ENCODE measurements at regions not wholly inside any gene's neighbourhood (a gene's known extent, or its start where the extent isn't known, plus 50 kb on each side); places are given as distances from the start of the nearest gene placed in this dataset.

DNA sequence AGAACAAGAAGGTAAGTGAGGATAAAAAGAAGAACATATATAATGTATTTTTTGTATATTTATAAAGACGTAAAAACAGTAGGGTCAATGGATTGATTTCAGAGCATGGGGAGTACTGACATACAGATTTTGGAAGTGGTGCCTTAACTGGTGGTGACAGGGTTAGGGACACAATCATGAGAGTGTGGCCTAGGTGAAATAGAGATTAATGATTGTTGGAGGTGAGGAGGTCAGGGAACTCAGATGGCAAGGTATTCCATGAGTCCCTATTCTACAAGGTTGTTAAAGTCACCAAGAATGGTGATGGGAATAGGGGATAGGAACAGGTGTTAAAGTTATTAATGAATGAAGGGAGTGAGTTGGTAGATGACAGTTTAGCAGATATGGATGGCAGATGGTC lies 210.8 kb downstream of the SEMA6A start:
- ChIA-PET POLR2A (no interaction called here), CTCF (no interaction called here)

DNA sequence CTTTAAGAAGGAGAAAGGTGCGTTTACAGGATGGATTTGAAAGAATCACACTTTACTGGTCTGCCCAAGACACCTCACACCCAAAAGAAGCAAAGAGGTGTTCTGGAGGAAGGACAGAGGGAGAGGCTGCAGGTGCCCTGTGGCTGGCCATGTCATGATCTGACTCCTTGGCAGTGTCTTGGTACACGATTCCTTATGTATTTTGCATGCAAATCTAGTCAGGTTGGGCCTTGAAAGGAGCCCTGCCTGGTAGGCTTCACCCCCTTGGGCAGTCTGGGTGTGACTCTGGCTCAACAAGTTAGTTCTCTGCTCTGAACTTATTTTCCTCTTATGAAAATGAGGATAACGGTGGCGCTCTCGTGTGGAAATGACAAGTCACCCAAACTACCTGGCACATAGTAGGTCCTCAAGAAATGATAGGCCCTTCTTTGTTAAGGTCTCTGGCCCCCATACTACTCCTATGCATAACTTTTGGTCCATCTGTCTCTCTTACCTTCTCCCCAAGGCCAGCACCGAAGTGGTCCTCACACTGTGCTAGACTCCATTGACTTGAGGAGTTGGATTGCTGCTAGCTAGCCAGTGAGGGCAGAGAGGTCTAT lies 212.5 kb downstream of the SEMA6A start:
- H4K20me1 ChIP-seq (ENCODE audit: insufficient read depth): no peaks in the 10 kb centered on the region
- no peaks in the 10 kb centered on the region for H3K9me3 ChIP-seq
- TF ChIP-seq FOSL2 (IDR thresholded peaks at IDR 0.05; ENCODE audit: borderline replicate concordance, low read depth): no peak
- ChIA-PET POLR2A (no interaction called here), CTCF (interaction anchor here (1.1 kb wide), 1 partner anchor 14 kb away, joined by 3 read pairs; no protein-coding TSS in a partner anchor)
- H3K4me1 ChIP-seq (ENCODE audit: control insufficient read depth in 1 of 2, insufficient read depth in 2 of 2, low read depth in 1 of 2, low read length in 1 of 2): peaks cover 0 to 14% of the 10 kb centered on the region in 2 experiments; a peak in 2 of 4 replicates
- no peaks in the 10 kb centered on the region for H3K27me3 ChIP-seq (ENCODE audit: insufficient read depth)
- H3K9ac ChIP-seq: no peak overlapping the region
- H3K4me2 ChIP-seq: no peak overlapping the region
- no peaks in the 10 kb centered on the region for H3F3A ChIP-seq (replicated peaks; ENCODE audit: insufficient read depth)
- no peak overlapping the region for H2AFZ ChIP-seq (ENCODE audit: low read depth)
- no peaks in the 10 kb centered on the region for H3K36me3 ChIP-seq (replicated peaks in 1 of 2; ENCODE audit: control insufficient read depth in 1 of 2, insufficient read depth in 2 of 2, low read length in 1 of 2)
- no peak for DNase-seq
- H3K9me2 ChIP-seq: no peaks in the 10 kb centered on the region
- H3K4me3 ChIP-seq (ENCODE audit: low read depth in 2 of 2, low read length in 1 of 2): no peak overlapping the region
- WGBS (ENCODE audit: low lambda C conversion rate): 86% methylated on average over 5 of the region's 6 CpGs
- H3K79me2 ChIP-seq (ENCODE audit: insufficient read depth): no peaks in the 10 kb centered on the region
- H3K27ac ChIP-seq (ENCODE audit: low read depth in 2 of 2, low read length in 1 of 2): no peak overlapping the region

More for the DNA sequence above, 210.8 kb downstream of the SEMA6A start:
- no peaks in the 10 kb centered on the region for H4K20me1 ChIP-seq (ENCODE audit: insufficient read depth)
- H3K27me3 ChIP-seq (ENCODE audit: insufficient read depth): no peaks in the 10 kb centered on the region
- no peak overlapping the region for H2AFZ ChIP-seq (ENCODE audit: low read depth)
- no peak overlapping the region for H3K4me3 ChIP-seq (ENCODE audit: low read depth in 2 of 2, low read length in 1 of 2)
- WGBS (ENCODE audit: low lambda C conversion rate): 96% methylated on average over 1 of the region's 1 CpG
- H3K9me2 ChIP-seq: no peaks in the 10 kb centered on the region
- H3K27ac ChIP-seq (ENCODE audit: low read depth in 2 of 2, low read length in 1 of 2): no peak overlapping the region
- TF ChIP-seq EZH2phosphoT487 (IDR thresholded peaks at IDR 0.05; ENCODE audit: borderline replicate concordance, low read depth) (no peak), NRF1 (IDR thresholded peaks at IDR 0.05; ENCODE audit: low read depth, low read length) (no peak), USF1 (IDR thresholded peaks at IDR 0.05; ENCODE audit: borderline replicate concordance, low read depth) (no peak), ZBTB33 (IDR thresholded peaks at IDR 0.05; ENCODE audit: borderline replicate concordance, low read depth) (no peak), TCF12 (IDR thresholded peaks at IDR 0.05) (no peak), MEF2A (IDR thresholded peaks at IDR 0.05; ENCODE audit: borderline replicate concordance, low read depth) (no peak), POLR2AphosphoS5 (IDR thresholded peaks at IDR 0.05; ENCODE audit: low read depth, low read length) (no peak), GATA2 (CRISPR knock-in tag; IDR thresholded peaks at IDR 0.05) (no peak), EP300 (IDR thresholded peaks at IDR 0.05; ENCODE audit: borderline replicate concordance in 1 of 2, low read depth in 1 of 2, low read length in 1 of 2) (no peak), NFIC (IDR thresholded peaks at IDR 0.05; ENCODE audit: borderline replicate concordance) (no peak), ELF1 (IDR thresholded peaks at IDR 0.05) (no peak), MXI1 (IDR thresholded peaks at IDR 0.05; ENCODE audit: low read depth, low read length) (no peak), SIN3A (IDR thresholded peaks at IDR 0.05; ENCODE audit: borderline replicate concordance, low read depth, low read length) (no peak), RAD21 (IDR thresholded peaks at IDR 0.05; ENCODE audit: low read length) (no peak), SMC3 (IDR thresholded peaks at IDR 0.05; ENCODE audit: low read depth, low read length) (no peak), JUND (IDR thresholded peaks at IDR 0.05) (no peak)
- TF ChIP-seq, protein P1, sequence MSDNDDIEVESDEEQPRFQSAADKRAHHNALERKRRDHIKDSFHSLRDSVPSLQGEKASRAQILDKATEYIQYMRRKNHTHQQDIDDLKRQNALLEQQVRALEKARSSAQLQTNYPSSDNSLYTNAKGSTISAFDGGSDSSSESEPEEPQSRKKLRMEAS (IDR thresholded peaks at IDR 0.05; ENCODE audit: low read depth): no peak
- no peaks in the 10 kb centered on the region for H3K79me2 ChIP-seq (ENCODE audit: insufficient read depth)
- no peak overlapping the region for H3K9ac ChIP-seq
- peaks cover 0 to 14% of the 10 kb centered on the region in 2 experiments; a peak in 2 of 4 replicates for H3K4me1 ChIP-seq (ENCODE audit: control insufficient read depth in 1 of 2, insufficient read depth in 2 of 2, low read depth in 1 of 2, low read length in 1 of 2)
- no peak for DNase-seq
- no peaks in the 10 kb centered on the region for H3F3A ChIP-seq (replicated peaks; ENCODE audit: insufficient read depth)
- H3K9me3 ChIP-seq: no peaks in the 10 kb centered on the region
- H3K36me3 ChIP-seq (replicated peaks in 1 of 2; ENCODE audit: control insufficient read depth in 1 of 2, insufficient read depth in 2 of 2, low read length in 1 of 2): no peaks in the 10 kb centered on the region
- H3K4me2 ChIP-seq: no peak overlapping the region

Measured in SK-N-SH (cell line).